Tibial artery (tissue), 4 donors: ENCODE measurements at regions not wholly inside any gene's neighbourhood (a gene's known extent, or its start where the extent isn't known, plus 50 kb on each side); places are given as distances from the start of the nearest gene placed in this dataset.

Experiments used
- DNase-seq, 2 donors: peaks; one replicate each; pipeline ENCODE4 v3.0.0-alpha.2; 2019
- H3K27ac ChIP-seq, 2 donors: fragments of 200-600 bp; sonication (generic) in 1 of 2; 1 replicate in 1 of 2; 2 replicates in 1 of 2; pipeline ENCODE4 v1.5.1; 2018 to 2019; ENCODE audit warnings: mild to moderate bottlenecking in 1 of 2
- H3K27me3 ChIP-seq, 2 donors: fragments of 200-600 bp; sonication (generic) in 1 of 2; one replicate each; pipeline versions ENCODE4 v1.5.1 to v1.6.0; 2016 to 2019
- H3K36me3 ChIP-seq, 3 donors: fragments of 200-600 bp; sonication (generic) in 2 of 3; one replicate each; pipeline ENCODE4 v1.5.1; 2016 to 2019; ENCODE audit warnings: mild to moderate bottlenecking in 2 of 3
- H3K4me1 ChIP-seq, 4 donors: fragments of 200-600 bp; sonication (generic) in 2 of 4; 1 replicate in 3 of 4; 2 replicates in 1 of 4; pipeline ENCODE4 v1.5.1; 2016 to 2019
- H3K4me3 ChIP-seq, 2 donors: fragments of 200-600 bp; sonication (generic) in 1 of 2; 1 replicate in 1 of 2; 2 replicates in 1 of 2; pipeline ENCODE4 v1.5.1; 2018 to 2019; ENCODE audit warnings: mild to moderate bottlenecking in 2 of 2
- H3K9me3 ChIP-seq, 3 donors: fragments of 200-600 bp; sonication (generic) in 1 of 3; one replicate each; pipeline ENCODE4 v1.5.1; 2016 to 2019
- CTCF ChIP-seq, 2 experiments: fragments of 200-600 bp in 1 of 2; fragments of 450-650 bp in 1 of 2; IDR thresholded peaks; one replicate each; pipeline ENCODE4 v1.5.1; 2017 to 2019; ENCODE audit warnings: antibody characterized with exemption in 2 of 2, mild to moderate bottlenecking in 1 of 2, moderate library complexity in 1 of 2
- intact Hi-C: fragments of 100-400 bp; cut with DNase I; formaldehyde crosslinking; loops from one replicate; pipeline ENCODE4 v1.15.0; 2023; ENCODE audit warnings: low total_unique reads

- no peaks in the 10 kb centered on the region for H3K36me3 ChIP-seq
- H3K27ac ChIP-seq, result no peak overlapping the region
- TF ChIP-seq CTCF (IDR thresholded peaks at IDR 0.05), result no peak
- H3K4me1 ChIP-seq, result peaks cover 0 to 4% (median 0%) of the 10 kb centered on the region in 4 donors
- no peak overlapping the region for H3K4me3 ChIP-seq
- H3K27me3 ChIP-seq, result no peaks in the 10 kb centered on the region
- intact Hi-C loops, result no loop called here
- no peak for DNase-seq
- H3K9me3 ChIP-seq, result no peaks in the 10 kb centered on the region
Observed at GRCh38 chr4:112931001-112931400, 118.5 kb upstream of the ANK2 start.

- Histone ChIP-seq H3K9me3 (no peaks in the 10 kb centered on the region), H3K27me3 (no peaks in the 10 kb centered on the region), H3K4me3 (no peak overlapping the region), H3K27ac (no peak overlapping the region), H3K4me1 (peaks cover 0 to 4% (median 0%) of the 10 kb centered on the region in 4 donors), H3K36me3 (no peaks in the 10 kb centered on the region)
- no peak for TF ChIP-seq CTCF (IDR thresholded peaks at IDR 0.05)
- intact Hi-C loops, result no loop called here
- DNase-seq, result no peak
Observed at GRCh38 chr4:112933790-112934189, 115.7 kb upstream of the ANK2 start.

GRCh38 chr4:112938461-112939058, 110.9 kb upstream of the ANK2 start:
- peak; percentile 75 to 77 for TF ChIP-seq CTCF (IDR thresholded peaks at IDR 0.05)
- no peaks in the 10 kb centered on the region for H3K27me3 ChIP-seq
- DNase-seq, result no peak
- no peaks in the 10 kb centered on the region for H3K9me3 ChIP-seq
- no peak overlapping the region for H3K4me3 ChIP-seq
- no peak overlapping the region for H3K27ac ChIP-seq
- intact Hi-C loops, result loop anchor here (5.0 kb wide), 2 partner anchors 171 to 306 kb away; no protein-coding TSS in a partner anchor
- H3K36me3 ChIP-seq, result no peaks in the 10 kb centered on the region
- H3K4me1 ChIP-seq, result peaks cover 0 to 4% (median 0%) of the 10 kb centered on the region in 4 donors

- peaks cover 0 to 4% (median 0%) of the 10 kb centered on the region in 4 donors for H3K4me1 ChIP-seq
- H3K9me3 ChIP-seq, result no peaks in the 10 kb centered on the region
- H3K27ac ChIP-seq, result no peak overlapping the region
- no peaks in the 10 kb centered on the region for H3K36me3 ChIP-seq
- intact Hi-C loops, result loop anchor here (5.0 kb wide), 2 partner anchors 173 to 308 kb away; no protein-coding TSS in a partner anchor
- TF ChIP-seq CTCF (IDR thresholded peaks at IDR 0.05), result no peak
- H3K27me3 ChIP-seq, result no peaks in the 10 kb centered on the region
- DNase-seq, result no peak
- H3K4me3 ChIP-seq, result no peak overlapping the region
Observed at GRCh38 chr4:112939901-112940300, 109.6 kb upstream of the ANK2 start.

- Histone ChIP-seq H3K4me1 (peaks cover 0 to 4% (median 0%) of the 10 kb centered on the region in 4 donors), H3K27me3 (no peaks in the 10 kb centered on the region), H3K27ac (no peak overlapping the region), H3K4me3 (no peak overlapping the region), H3K36me3 (no peaks in the 10 kb centered on the region), H3K9me3 (no peaks in the 10 kb centered on the region)
- intact Hi-C loops, result no loop called here
- no peak for DNase-seq
- no peak for TF ChIP-seq CTCF (IDR thresholded peaks at IDR 0.05)
Observed at GRCh38 chr4:112940336-112940735, 109.1 kb upstream of the ANK2 start.
